Heart left ventricle (tissue), 13 donors: ENCODE measurements at regions not wholly inside any gene's neighbourhood (a gene's known extent, or its start where the extent isn't known, plus 50 kb on each side); places are given as distances from the start of the nearest gene placed in this dataset.

ENCODE experiments used
- POLR2A ChIP-seq, 2 donors: fragments of 450-650 bp; IDR thresholded peaks; one replicate each; pipeline ENCODE4 v1.6.1; 2017; ENCODE audit warnings: antibody characterized with exemption in 2 of 2, mild to moderate bottlenecking in 2 of 2, moderate library complexity in 2 of 2
- TF ChIP-seq, protein P1 (sequence below), 12 donors: fragments of 200-600 bp; sonication (generic) in 4 of 12; IDR thresholded peaks; one replicate each; pipeline versions ENCODE4 v1.5.0 to v1.8.0; 2018 to 2022; ENCODE audit warnings: antibody characterized with exemption in 12 of 12, mild to moderate bottlenecking in 5 of 12
- donor health status: ischemic (EF 13 %, LVEDD 7.1; RV severe dilation, severe dysfunction).
- donor health status: DM: no; HTN: yes; CAD: no.
- donor health status: DM: no; HTN: no; CAD: no.
- donor health status: ischemic (EF 25% LVEDD 6.9; RV normal size, moderate dysfunction).
- donor health status: ischemic (EF 25% LVEDD 5.7; RV mildly dilated, moderate dysfunction).
- donor health status: ischemic (EF 35%, LVEDD 5.7; RV mildly dilated, moderate dysfunction).
- donor health status: nonischemic (EF 11% LVEDD 7.7; RV severe dilation, severe dysfunction).
- donor health status: DM: yes; HTN: yes; CAD: no.
- donor health status: PGD.
- donor health status: ischemic (EF 29% LVEDD 5.4; RV normal size, mild dysfunction).
- donor health status: nonischemic (EF 23%, LVEDD 6.1; RV moderate dilation, normal function).

DNA sequence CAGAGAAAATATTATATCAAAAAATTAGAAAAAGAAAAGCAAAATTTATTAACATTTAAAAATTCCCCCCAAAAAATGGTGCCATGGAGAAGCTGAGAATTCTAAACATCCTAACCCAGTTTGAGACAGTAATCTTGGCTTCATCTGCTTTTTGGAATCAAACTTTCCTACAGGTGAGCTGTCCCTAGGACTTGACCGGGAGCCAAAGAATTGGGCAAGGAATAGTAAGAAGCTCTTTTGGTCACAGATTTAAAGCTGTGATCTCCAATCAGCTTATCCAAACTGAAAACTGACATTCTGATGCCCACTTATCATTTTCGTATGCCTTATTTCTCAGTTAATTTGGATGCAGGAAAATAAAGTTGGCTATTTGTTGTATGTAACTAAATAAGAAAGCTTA, 457.3 kb upstream of the DMAC1 start:
- TF ChIP-seq, protein P1, sequence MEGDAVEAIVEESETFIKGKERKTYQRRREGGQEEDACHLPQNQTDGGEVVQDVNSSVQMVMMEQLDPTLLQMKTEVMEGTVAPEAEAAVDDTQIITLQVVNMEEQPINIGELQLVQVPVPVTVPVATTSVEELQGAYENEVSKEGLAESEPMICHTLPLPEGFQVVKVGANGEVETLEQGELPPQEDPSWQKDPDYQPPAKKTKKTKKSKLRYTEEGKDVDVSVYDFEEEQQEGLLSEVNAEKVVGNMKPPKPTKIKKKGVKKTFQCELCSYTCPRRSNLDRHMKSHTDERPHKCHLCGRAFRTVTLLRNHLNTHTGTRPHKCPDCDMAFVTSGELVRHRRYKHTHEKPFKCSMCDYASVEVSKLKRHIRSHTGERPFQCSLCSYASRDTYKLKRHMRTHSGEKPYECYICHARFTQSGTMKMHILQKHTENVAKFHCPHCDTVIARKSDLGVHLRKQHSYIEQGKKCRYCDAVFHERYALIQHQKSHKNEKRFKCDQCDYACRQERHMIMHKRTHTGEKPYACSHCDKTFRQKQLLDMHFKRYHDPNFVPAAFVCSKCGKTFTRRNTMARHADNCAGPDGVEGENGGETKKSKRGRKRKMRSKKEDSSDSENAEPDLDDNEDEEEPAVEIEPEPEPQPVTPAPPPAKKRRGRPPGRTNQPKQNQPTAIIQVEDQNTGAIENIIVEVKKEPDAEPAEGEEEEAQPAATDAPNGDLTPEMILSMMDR (IDR thresholded peaks at IDR 0.05), result no peak
- no peak for TF ChIP-seq POLR2A (IDR thresholded peaks at IDR 0.05)
